ENCODE measurements at regions not wholly inside any gene's neighbourhood (a gene's known extent, or its start where the extent isn't known, plus 50 kb on each side); places are given as distances from the start of the nearest gene placed in this dataset.

- no peak for TF ChIP-seq CTCF (IDR thresholded peaks at IDR 0.05)
- TF ChIP-seq POLR2AphosphoS5 (IDR thresholded peaks at IDR 0.05), result no peak
- TF ChIP-seq POLR2A (IDR thresholded peaks at IDR 0.05), result no peak
- TF ChIP-seq EP300 (IDR thresholded peaks at IDR 0.05), result no peak
Measured at GRCh38 chr2:181778621-181779201, 98.4 kb upstream of the NEUROD1 start.

Data from suprapubic skin (tissue), 4 donors.